Cardiac muscle cell (in vitro differentiated cells and primary cell): ENCODE measurements at regions not wholly inside any gene's neighbourhood (a gene's known extent, or its start where the extent isn't known, plus 50 kb on each side); places are given as distances from the start of the nearest gene placed in this dataset.

Experiments
- DNase-seq, 2 donors: peaks; one replicate each; pipeline versions ENCODE4 v3.0.0 to v3.0.0-alpha.2; 2010 to 2017; ENCODE audit warnings: low read depth in 1 of 2, low spot score in 1 of 2
- H3K27ac ChIP-seq: fragments of 200-600 bp; sonication (generic); 2 replicates; pipeline ENCODE4 v1.5.1; 2016
- H3K27me3 ChIP-seq: fragments of 200-600 bp; sonication (generic); 2 replicates; pipeline ENCODE4 v1.6.0; 2016; ENCODE audit warnings: control low read depth
- H3K36me3 ChIP-seq: fragments of 200-600 bp; sonication (generic); 2 replicates; pipeline ENCODE4 v1.5.1; 2016; ENCODE audit warnings: control low read depth
- H3K4me1 ChIP-seq: fragments of 200-600 bp; sonication (generic); 2 replicates; pipeline ENCODE4 v1.8.1; 2017; ENCODE audit warnings: low read depth, mild to moderate bottlenecking, mixed run types
- H3K4me3 ChIP-seq: fragments of 200-600 bp; sonication (generic); 2 replicates; pipeline ENCODE4 v1.5.1; 2016; ENCODE audit warnings: mild to moderate bottlenecking
- H3K9me3 ChIP-seq: fragments of 200-600 bp; sonication (generic); 2 replicates; pipeline ENCODE4 v1.5.1; 2017; ENCODE audit warnings: low read depth, mild to moderate bottlenecking, control low read depth
- TF ChIP-seq, protein P1 (sequence below): IDR thresholded peaks from 2 replicates; pipeline ENCODE4 v1.5.1; 2012; ENCODE audit warnings: low read depth, mild to moderate bottlenecking, low read length

DNA sequence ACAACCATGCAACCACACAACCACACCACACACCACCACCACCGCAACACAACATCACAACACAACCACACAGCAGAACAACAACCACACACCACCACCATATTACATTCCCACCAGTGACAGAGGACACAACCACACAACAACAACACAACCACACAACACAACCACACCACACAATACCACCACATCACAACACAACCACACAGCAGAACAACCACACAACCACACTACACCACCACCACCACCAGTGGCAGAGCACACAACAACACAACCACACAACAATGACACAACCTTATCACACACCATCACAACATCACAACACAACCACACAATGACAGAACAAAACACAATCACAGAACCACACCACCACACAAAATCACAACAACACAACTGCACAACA lies 313.0 kb upstream of the MYT1L start:
- Histone ChIP-seq H3K4me3 (no peak overlapping the region), H3K9me3 (no peaks in the 10 kb centered on the region), H3K27ac (no peak overlapping the region), H3K36me3 (no peaks in the 10 kb centered on the region), H3K27me3 (no peaks in the 10 kb centered on the region), H3K4me1 (peaks cover 7% of the 10 kb centered on the region)
- TF ChIP-seq, protein P1, sequence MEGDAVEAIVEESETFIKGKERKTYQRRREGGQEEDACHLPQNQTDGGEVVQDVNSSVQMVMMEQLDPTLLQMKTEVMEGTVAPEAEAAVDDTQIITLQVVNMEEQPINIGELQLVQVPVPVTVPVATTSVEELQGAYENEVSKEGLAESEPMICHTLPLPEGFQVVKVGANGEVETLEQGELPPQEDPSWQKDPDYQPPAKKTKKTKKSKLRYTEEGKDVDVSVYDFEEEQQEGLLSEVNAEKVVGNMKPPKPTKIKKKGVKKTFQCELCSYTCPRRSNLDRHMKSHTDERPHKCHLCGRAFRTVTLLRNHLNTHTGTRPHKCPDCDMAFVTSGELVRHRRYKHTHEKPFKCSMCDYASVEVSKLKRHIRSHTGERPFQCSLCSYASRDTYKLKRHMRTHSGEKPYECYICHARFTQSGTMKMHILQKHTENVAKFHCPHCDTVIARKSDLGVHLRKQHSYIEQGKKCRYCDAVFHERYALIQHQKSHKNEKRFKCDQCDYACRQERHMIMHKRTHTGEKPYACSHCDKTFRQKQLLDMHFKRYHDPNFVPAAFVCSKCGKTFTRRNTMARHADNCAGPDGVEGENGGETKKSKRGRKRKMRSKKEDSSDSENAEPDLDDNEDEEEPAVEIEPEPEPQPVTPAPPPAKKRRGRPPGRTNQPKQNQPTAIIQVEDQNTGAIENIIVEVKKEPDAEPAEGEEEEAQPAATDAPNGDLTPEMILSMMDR, result no peak
- no peak for DNase-seq

DNA sequence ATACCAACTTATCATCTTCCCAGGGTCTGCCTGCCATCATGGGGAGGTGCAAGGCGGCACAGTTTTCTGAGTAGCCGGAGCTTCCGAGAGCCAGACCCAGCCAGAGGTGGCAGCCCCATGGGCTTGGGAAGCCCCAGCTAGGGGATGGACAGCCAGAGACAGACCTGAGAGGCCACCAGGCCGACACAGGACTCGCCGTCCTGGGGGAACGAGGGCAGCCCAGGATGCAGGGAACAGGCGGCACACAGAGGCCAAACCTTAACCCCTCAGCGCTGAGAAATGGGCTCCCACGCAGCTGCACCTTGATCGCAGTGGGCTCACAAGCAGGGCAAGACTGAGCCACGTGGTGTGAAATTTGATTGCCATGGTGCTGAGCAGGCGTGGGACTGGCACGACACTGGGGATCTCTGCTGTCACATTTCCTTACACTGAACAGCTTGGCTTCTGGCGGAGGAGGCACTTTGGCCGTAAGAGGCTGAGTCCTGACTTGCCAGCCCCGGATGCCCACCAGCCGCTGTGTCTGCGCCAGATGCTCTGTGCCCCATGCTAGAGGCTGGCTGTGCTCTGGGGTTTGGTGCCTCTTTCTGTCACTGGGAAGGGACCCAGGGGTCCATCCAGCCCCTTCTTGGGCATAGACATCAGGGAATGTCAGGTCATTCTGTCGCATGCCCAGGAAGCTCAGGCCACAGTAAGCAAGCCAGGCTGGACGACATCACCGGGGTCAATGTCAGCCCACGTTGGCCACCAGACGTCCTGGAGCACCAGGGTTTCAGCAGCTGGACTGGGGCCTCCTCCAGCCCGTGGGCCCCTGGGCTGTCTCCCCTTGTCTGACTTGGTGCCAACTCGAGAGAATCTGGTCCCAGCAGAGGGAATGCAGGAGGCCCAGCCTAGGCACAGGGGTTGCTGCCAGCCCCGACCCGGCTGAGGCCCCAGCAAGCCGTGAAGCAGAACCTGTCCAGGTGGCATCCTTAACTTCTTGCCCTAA lies 312.1 kb upstream of the MYT1L start:
- Histone ChIP-seq H3K27ac (no peak overlapping the region), H3K36me3 (no peaks in the 10 kb centered on the region), H3K9me3 (no peaks in the 10 kb centered on the region), H3K4me1 (peaks cover 7% of the 10 kb centered on the region), H3K4me3 (no peak overlapping the region), H3K27me3 (no peaks in the 10 kb centered on the region)
- DNase-seq, result no peak
- TF ChIP-seq, protein P1, result no peak

DNA sequence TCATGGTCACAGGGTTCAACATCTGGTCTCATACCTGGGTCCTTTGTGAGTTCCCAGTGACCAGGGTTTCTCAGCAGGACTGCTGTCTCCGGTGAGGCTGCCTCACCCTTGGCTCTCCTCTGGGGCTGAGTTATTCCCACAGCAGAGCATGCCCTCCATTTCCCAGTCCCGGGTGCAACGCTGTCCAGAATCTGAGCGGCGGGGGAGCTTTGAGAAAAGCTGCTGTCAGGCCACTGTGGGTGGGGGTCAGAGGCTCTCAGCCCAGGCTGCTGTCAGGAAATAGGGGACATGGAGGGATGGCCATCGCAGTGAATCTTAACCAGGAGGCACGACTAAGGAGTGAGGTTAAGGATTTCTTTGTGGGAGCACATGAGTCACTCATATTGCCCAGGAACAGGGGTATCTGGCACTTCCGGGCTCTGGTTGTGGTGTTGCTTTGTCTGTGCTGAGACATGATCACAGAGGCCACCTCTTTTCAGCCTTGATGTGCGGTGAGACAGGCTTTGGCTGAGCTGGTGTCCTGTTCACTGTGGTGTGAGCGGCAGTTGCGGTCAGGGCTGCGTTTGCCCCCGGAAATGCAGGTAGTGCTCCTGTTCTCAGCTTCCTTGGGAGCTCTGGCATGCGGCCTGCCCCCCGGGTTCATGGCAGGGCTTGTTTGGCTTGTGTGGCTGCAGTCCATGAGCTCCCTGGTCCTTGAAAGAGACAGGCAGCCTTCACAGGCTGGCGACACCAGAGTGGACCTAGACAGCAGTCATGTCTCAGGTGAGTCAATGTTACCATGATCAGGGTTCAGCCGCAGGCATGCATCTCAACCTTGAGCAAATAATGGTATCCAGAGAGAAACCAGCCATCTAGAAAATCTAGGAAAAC lies 310.7 kb upstream of the MYT1L start:
- Histone ChIP-seq H3K27me3 (no peaks in the 10 kb centered on the region), H3K27ac (no peak overlapping the region), H3K4me3 (no peak overlapping the region), H3K4me1 (peaks cover 7% of the 10 kb centered on the region), H3K36me3 (no peaks in the 10 kb centered on the region), H3K9me3 (no peaks in the 10 kb centered on the region)
- no peak for DNase-seq
- TF ChIP-seq, protein P1, result no peak

DNA sequence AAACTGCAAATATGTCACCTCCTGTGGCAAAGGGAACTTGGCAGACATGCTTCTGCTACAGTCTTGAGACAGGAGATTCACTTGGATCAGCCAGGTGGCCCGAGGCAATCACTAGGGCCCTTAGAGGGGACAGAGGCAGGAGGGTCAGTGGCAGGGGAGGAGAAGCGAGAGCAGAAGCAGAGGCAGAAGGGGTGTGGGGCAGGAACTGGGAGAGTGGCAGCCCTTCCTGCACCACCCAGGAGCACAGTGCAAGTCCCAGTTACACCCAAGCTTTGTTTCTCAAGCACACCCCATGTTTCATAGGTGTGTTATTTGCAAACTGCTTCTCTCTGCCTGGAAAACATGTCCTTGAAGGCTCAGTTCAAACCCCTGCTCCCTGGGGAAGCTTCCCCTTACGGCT lies 309.7 kb upstream of the MYT1L start:
- DNase-seq, result no peak
- Histone ChIP-seq H3K27me3 (no peaks in the 10 kb centered on the region), H3K9me3 (no peaks in the 10 kb centered on the region), H3K36me3 (no peaks in the 10 kb centered on the region), H3K4me3 (no peak overlapping the region), H3K27ac (no peak overlapping the region), H3K4me1 (no peaks in the 10 kb centered on the region)
- TF ChIP-seq, protein P1, result no peak

DNA sequence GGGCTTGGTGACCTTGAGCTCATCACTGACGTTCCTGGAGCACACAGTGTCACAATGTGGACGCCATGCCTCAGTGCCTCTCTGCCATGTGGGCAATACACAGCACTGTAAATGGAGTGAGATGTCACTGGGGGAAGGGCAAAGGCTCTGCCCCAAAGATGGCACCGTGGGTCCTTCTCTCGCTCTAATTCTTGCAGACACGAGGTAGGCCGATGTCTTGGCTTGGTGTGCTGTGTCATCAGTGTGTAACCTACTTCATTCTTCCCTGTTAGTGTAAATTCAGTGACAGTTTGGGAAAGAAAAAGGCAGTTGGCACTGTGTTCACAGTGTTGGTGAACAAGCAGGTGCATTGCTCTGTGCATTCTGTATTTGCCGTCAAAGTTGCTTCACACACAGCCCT lies 309.3 kb upstream of the MYT1L start:
- H3K4me1 ChIP-seq, result no peaks in the 10 kb centered on the region
- no peaks in the 10 kb centered on the region for H3K36me3 ChIP-seq
- DNase-seq, result no peak
- H3K27ac ChIP-seq, result no peak overlapping the region
- no peaks in the 10 kb centered on the region for H3K9me3 ChIP-seq
- TF ChIP-seq, protein P1, result no peak
- H3K27me3 ChIP-seq, result no peaks in the 10 kb centered on the region
- H3K4me3 ChIP-seq, result no peak overlapping the region
